C4-2B (cell line): ENCODE measurements at regions not wholly inside any gene's neighbourhood (a gene's known extent, or its start where the extent isn't known, plus 50 kb on each side); places are given as distances from the start of the nearest gene placed in this dataset.
"Not testable (repeated sequence)": the region's sequence is repeated elsewhere in the genome, so short reads cannot be mapped to it uniquely, and the experiment has no call there.

Source experiments
- H3K27ac ChIP-seq: fragments of 450-650 bp; 2 replicates; pipeline ENCODE4 v1.5.1; 2017
- CTCF ChIP-seq: fragments of 450-650 bp; conservative IDR thresholded peaks from 2 replicates; pipeline ENCODE4 v1.5.1; 2017; ENCODE audit warnings: mild to moderate bottlenecking
- ZFX ChIP-seq: fragments of 450-650 bp; IDR thresholded peaks from 2 replicates; pipeline ENCODE4 v1.6.1; 2017

- no peak overlapping the region for H3K27ac ChIP-seq
- no peak for TF ChIP-seq CTCF
- no peak for TF ChIP-seq ZFX
Measured at GRCh38 chr18:38174594-38174993, 609.0 kb upstream of the CELF4 start.

- no peak overlapping the region for H3K27ac ChIP-seq
- TF ChIP-seq CTCF (no peak), ZFX (no peak)
Measured at GRCh38 chr18:38174173-38174572, 608.6 kb upstream of the CELF4 start.

- H3K27ac ChIP-seq: no peak overlapping the region
- TF ChIP-seq CTCF (no peak), ZFX (no peak)
Measured at GRCh38 chr18:38170845-38171244, 605.2 kb upstream of the CELF4 start.

- TF ChIP-seq ZFX (no peak), CTCF (no peak)
- no peak overlapping the region for H3K27ac ChIP-seq
Measured at GRCh38 chr18:38167623-38168022, 602.0 kb upstream of the CELF4 start.

GRCh38 chr18:38153116-38153515 is 587.5 kb upstream of the CELF4 start:
- not testable (repeated sequence) for H3K27ac ChIP-seq

- no peak for TF ChIP-seq ZFX
- no peak for TF ChIP-seq CTCF
- H3K27ac ChIP-seq: no peak overlapping the region
Measured at GRCh38 chr18:38116716-38117115, 551.1 kb upstream of the CELF4 start.

GRCh38 chr18:38115201-38115600 is 549.6 kb upstream of the CELF4 start:
- TF ChIP-seq ZFX (no peak), CTCF (no peak)
- H3K27ac ChIP-seq: no peak overlapping the region

- no peak overlapping the region for H3K27ac ChIP-seq
- no peak for TF ChIP-seq CTCF
Measured at GRCh38 chr18:38087538-38087937, 521.9 kb upstream of the CELF4 start.
